NCI-H1105 (cell line): ENCODE measurements at regions not wholly inside any gene's neighbourhood (a gene's known extent, or its start where the extent isn't known, plus 50 kb on each side); places are given as distances from the start of the nearest gene placed in this dataset.

Experiments used
- DNase-seq: peaks from one replicate; lab custom pipeline; 2025; lab: John Stamatoyannopoulos, UW

DNA sequence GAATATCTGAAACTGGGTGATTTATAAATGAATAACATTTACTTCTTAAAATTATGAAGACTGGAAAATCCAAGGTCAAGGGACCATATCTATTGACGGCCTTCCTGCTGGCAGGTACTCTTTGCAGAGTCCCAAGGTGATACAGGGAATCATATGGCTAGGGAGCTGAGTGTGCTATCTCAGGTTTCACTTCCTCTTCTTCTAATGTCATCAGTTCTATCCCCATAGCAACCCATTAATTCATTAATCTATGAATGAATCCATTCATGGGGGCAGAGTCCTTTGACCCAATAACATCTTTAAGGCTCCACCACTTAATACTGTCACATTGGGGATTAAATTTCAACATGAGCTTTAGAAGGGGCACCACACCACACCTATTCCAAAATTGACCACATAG lies 772.0 kb downstream of the HACE1 start:
- no peak for DNase-seq

DNA sequence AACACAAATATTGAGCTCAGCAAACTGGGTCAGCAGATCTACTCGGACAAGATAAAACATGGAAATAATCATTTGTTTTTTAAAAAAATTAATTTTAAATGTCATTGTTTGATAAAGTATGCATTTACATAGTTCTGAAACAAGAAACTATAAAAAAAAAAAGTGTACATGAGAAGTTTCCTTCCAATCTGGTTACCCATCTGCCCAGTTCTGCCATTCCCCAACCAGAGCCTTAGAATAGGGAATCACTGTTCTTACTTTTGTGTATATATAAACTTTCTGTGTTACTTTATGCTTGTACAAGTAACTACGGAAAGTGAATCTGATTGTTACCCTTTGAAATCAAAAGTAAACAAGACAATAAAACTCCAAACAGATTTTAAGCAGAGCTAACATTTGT lies 791.4 kb downstream of the HACE1 start:
- DNase-seq, result no peak

DNA sequence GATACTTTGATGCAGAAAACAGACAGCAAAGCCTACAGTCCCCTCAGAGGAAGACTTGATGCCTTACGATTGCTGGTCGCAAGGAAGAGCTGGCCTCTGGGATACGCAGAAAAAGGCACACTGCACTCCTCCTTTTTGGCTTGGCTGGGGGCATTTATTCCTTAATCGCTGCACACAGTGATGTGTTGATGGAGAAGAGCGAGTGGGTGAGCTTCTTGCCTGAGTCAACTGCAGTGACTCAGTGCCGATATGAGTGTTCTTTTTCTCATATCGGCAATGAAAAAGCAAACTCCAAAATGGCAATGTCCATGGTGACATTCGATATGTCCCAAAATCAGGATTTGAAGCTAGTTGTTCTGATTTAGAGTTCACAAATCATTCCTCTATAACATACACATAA lies 794.8 kb downstream of the HACE1 start:
- no peak for DNase-seq

DNA sequence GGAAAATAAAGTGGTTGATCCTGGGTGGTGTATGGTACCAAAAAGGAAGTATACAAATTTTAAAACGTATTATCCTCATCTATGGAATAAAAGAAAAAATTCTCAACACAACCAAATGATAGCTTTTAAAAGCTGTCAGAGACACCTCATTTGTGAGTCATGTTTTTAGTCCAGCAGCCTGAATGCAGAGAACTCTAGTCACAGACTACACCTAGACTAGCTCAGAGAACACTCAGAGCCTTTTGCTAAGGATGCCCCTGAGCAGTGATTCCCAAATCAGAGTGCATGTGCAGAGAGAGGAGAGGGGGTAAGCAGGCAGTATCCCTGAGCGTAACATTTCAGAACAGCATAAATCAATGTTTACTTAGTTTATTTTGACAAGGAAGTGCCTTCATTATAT lies 809.3 kb downstream of the HACE1 start:
- DNase-seq, result no peak

DNA sequence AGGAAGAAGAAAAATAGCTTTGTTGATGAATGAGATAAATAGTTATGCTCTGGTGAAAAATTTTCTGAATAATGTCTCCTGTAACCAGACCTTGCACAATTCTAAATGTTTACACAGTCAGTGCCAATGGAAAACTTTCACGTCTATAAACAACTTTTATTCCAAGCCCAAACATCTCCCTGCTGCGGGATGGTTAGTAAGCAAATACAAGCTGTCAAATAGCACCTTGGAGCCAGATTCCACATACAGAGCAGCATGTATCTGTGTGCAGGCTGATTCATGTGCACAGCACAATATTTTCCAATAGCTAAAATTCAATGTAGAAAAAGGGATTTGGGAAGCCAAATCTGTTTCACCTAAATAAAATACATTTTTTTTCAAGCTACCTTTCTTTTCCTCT lies 813.3 kb downstream of the HACE1 start:
- no peak for DNase-seq

DNA sequence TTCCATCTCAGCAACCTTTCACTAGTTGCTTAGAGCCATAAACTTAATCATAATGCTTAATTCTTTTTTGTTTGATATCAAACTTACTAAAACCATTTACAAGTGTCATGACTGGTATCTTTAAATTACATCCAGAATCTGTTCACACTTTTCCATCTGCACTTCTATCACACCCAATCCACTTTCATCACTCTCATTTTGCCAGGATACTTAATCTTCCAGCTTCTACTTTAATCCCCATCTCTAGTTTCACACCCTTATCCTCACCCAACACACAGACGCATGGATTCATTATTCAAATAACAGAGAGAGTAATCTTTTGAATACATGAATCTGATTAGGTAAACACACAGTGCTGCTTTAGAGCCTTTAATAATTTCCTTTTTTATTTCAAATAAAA lies 828.4 kb downstream of the HACE1 start:
- DNase-seq, result no peak

DNA sequence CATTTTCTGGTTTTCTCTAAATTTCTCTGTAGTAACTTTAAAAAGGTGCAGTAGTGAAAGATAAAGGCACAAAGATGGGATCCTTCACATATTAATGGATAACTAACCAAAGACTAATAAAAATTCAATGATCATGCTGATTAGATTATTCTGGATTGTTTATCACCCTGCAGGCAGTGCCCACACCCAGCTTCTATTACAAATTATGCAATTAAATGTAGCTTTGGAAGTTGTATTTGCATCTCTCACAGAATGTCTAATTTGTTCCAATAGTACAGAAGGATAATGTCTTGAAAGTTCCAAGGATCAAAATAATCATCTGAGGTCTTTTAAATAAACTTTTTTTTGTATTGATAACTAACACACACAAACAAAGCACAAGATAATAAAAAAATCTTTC lies 837.6 kb downstream of the HACE1 start:
- DNase-seq, result no peak

DNA sequence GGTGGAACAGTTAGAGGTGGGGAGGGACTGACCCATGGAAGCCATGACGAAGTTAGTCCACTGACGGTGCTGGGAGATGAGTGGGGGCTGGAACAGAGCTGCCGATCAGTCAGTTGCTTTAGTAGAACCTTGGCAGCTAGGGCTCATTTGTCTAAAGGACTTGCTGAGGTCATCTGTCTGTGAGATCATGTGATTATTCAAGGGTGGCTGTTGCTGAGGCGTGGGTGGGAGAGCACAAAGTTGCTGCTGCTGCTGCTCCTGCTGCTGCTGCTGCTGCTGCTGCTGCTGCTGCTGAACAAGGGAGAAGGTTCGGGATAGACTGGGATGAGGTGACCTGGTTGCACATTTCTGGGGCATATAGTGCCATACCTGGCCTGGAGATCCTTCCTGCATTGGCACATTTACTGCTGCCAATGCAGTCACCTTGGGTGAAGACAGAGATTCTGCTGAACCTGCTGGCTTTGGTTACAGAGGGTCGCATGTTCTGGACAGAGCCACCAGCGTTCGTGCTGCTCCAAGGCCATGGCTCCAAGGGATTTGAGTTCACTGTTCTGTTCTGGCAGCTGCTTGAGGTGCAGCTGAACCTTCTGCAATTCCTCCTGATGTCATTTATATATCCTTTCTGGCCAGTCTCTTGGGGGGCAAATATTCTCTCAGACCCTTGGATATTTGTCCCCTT lies 840.5 kb downstream of the HACE1 start:
- DNase-seq, result no peak

DNA sequence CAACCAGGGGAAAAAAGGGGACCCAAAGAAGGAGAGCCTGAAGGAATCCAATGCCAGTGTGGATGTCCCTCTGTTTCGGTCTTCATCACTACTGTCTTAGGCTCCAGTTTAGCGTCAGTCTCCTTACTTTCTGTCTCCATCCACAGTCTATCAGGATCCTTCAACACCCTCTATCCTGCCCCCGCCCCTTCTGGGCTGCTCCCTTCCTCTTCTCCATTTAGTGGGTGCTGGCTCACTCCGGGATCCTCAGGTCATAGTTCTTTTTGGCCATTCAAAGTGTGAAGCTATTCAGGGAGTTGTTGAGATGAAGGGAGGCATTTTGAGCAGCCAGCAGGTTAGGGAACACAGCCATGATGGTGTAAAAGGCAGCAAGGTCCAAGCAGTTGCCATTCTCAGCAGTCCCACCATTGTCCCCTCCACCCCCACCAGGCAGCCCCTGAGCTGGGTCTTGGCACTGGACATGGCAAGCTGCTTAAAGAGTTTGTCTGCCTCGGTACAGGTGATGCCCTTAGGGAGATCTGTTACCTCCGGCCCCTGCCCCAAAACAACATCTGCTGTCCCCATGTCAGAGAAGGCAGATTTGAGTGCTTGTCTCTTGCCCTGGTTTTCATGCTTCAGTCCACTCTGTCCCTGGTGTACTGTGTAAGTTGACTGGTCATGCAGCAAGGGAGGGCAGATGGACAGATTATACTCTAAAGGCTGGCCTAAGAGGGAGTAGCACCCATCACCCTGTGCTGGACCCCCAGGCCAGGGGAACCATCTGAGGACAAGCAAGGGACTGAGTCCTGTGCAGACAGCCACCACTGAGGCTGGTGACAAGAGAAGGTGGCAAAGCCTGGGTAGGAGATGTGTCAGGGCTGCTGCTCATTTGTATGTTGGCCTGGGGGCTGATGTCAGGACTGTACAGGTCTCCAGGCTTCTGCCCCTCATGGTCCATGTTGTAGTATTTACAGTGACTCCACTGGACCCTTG lies 842.0 kb downstream of the HACE1 start:
- DNase-seq, result no peak

DNA sequence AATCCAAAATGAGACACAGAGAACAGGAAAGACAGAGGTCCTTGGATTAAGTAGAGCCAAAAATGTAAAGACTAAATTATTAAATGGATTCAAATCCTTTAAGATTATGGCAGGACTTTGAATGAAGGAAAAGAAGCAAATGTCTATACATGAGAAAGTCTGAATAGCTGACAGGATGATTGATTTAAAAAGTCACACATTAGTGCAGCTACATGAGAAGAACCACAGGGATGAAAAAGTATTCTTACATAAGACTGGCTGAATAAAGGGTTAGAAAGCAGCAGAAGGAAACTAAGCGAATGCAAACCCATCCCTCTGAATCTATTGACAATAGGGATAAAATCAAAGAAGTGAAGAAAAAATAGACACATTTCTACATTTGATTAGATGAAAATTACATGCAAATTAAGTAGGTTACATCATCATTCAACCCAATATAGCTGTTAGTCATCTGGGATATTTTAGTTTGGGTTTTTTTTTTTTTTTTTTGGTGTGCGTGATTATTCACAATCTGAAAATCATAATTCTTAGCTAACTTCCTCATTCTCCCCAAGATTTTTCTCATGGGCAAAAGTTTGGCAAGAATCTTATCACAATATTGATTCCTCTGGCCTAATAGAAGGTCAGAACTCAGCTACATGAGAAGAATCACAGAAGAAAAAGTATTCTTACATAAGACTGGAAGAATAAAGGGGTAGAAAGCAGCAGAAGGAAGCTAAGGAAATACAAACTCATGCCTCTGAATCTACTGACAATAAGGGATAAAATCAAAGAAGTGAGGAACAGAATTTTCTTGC lies 845.4 kb downstream of the HACE1 start:
- DNase-seq, result no peak

DNA sequence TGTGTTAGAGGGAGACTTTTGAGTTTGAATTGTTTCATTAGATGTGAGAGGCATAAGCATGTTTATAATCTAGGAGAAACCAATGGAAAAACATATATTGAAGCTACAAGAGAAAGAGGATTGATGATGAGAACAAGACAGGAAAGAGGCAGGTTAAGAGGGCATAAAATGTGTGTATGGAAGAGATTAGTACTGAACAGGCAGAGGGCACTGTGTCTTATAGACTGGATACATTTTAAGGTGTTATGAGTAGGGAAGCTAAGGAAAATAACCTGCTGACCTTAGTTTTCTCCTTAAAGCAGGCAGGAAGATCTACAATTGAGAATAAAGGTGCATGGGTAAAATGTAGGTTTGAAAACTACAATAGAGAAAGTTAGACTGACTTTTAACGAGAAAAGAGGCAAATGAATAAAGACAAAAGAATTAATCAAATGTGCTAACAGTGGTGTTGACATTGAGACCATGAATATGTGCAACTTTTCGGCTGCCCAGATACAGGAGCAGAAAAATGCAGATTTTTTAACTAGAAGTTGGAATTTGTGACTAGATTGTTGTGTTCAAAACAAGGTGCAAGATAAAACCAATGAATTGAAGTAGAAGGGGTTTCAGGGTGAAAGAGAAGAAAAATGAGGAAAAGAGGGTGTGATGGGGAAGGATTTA lies 846.3 kb downstream of the HACE1 start:
- DNase-seq, result no peak

DNA sequence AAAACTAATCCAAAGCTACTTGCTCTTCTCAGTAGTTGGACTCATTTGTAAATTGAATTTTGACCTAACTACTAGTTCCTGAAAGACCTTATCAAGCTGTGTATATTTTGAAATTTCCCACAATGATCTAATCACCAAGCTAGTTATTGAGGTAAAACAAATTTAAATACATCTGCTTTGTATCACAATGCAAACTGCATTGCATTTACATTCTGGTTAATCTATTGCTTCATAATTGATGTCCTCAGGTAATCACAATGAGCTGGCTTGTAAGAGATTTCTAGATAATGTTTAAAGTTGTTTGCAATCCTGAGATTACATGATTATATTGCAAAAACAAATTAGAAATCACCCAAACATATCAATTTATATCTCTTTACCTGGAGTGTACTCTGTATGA lies 848.8 kb downstream of the HACE1 start:
- DNase-seq, result no peak

DNA sequence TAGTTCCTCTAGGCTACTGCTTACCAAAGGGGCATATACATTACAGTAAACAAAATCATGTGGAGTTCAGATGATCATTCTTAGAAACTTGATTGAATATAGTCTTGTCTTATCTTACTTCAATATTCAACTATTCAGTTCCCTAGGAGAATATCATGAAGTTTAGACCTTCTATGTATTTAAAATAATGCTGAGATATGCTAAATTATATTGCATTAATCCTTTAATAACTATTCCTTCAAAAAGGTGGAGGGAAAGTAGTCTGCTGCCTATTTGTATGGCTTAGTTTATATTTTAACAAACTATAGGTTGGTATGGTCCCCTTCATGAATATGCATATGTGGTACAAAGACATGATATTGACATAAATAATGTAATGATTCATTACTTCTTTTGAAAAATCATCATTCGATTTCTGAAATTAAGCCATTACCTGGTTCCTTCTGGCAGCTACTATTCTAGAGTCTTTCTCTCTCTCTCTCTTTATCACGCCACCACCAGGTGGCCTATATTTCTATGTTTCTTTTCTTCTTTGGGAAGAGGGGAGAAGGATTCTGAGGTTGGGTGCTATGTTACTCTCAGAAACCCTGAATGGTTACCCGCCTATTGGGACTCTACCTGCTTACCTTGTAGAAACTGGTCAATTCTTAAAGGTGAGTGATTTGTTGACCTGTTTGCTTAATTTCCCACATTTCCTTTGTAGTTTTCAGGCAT lies 855.8 kb downstream of the HACE1 start:
- DNase-seq, result no peak

DNA sequence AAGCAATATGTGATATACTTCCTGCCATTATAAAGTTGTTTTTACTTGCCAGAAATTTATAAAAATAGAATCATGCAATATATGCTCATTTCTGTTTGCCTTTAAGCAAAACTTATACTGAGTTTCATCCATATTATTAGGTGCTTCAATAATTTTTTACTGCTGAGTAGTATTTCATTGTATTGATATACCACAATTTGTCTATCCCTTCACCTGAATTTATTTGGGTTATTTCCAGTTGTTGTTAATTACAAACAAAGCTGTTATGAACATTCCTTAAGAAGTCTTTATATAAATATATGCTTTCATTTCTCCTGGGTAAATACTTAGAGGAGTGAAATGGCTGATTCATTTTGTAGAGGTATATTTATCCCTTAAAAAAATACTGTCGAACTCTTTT lies 864.1 kb downstream of the HACE1 start:
- DNase-seq, result no peak

DNA sequence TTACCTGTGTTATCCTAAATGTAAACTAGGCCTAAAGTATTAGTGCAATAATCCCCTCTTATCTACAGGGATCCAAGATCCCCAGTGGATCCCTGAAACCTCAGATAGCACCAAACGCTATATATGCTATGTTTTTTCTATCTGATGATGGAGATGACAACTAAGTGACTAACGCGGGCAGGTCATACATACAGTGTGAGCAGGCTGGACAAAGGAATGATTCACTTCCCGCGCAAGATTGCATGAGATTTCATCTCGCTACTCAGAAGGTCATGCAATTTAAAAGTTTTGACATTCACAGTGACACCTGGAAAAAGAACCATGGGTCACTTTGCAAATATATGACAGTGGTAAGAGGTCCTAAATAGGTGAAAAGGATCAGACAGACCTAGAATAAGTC lies 875.9 kb downstream of the HACE1 start:
- DNase-seq, result no peak

DNA sequence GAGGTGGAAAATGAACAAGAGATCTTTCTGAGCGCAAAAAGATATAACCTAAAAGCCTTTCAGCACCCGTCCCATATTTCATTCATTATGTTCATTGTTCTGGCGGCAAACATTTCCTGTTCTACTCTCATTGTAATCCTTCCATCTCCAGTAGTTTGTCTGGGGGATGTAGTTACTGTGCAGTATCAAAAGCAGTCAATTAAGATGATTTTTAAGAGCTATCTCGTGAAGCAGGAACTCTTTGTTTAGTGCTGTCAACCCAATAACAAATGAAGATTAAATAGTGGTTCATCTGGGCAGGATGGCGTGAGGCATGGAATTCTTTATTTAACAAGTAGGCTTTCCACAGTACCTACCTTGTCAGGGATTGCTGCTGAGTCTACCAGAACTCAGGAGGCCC lies 876.7 kb downstream of the HACE1 start:
- no peak for DNase-seq

DNA sequence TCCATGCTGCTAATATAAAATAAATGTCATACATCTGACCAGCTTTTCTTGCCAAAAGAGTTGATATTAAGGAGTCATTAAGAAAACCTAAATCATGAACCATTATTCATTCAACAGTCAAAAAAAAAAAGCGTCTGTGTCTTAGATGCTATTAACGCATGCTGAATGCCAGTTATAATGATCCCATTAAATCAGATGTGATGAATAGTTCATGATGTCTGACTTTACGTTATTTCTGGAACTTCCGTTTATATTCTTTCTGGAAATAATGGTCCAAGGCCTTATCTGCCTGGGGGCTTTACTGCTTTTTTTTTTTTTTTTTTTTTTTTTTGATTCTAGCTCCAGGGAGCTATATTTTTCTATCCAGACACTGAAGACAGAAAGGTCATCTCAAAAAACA lies 877.1 kb downstream of the HACE1 start:
- no peak for DNase-seq

DNA sequence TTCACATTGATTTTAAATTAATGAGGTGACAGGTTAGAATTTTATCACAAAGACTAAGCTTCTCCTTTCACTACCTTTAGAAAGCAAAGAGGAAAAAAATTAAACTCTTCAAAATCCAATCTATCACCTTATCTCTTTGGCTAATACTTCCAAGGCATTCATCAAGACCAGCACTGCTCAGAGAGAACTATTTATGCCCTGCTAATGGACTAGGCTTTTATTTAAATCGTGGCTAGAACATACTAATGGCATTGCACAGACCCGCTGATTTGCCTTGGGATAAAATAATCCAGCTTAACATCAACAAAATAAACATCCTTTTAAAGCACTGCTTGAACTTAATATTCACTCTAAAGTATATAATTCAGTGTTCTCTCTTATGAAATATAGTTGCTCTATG lies 880.4 kb downstream of the HACE1 start:
- no peak for DNase-seq

DNA sequence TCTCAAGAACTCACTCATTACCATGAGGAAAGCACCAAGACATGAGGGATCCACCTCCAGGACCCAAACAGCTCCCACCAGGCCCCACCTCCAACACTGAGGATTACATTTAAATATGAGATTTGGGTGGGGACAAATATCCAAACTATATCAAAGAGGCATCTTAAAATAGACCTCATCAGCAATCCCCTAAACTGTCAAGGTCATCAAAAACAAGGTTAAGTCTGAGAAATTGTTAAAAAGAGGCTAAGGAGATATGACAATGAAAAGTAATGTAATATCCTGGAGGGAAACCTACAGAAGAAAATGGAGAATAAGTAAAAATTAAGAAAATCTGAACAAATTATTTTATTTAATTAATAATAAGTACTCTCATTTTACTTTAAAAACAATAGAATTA lies 922.3 kb downstream of the HACE1 start:
- DNase-seq, result no peak

DNA sequence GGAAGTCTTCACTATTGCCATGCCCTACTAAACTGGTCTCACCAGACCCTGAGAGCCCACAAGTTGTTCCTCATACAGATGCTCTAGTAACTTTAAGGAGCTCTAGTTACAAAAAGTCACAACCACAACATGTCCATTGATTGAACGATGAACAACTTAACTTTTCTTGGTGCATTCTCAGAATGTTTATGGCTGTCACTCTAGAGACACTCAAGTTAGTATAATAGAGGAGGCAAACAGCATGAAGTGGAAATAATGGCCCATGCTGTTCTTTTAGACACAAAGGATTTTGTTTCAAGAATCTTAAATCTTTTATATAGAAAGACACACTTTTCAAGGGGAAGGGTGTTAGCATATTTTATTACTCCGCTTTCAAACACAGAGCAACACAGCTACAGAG lies 934.4 kb downstream of the HACE1 start:
- peak; percentile 36 for DNase-seq

DNA sequence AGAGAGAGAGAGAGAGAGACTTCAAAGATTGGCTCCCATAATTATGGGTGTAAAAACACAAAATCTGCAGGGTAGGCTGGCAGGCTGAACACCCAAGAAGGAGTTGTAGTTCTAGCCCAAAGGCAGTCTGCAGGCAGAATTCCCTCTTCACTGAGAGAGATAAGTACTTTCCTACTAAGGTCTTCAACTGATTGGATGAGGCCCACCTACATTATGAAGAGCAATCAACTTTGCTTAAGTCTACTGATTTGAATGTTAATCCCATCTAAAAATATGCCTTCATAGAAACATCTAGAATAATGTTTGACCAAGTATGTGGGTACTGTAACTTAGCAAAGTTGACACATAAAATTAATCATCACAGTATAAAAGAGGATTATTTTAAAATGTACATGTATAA lies 949.7 kb downstream of the HACE1 start:
- no peak for DNase-seq

DNA sequence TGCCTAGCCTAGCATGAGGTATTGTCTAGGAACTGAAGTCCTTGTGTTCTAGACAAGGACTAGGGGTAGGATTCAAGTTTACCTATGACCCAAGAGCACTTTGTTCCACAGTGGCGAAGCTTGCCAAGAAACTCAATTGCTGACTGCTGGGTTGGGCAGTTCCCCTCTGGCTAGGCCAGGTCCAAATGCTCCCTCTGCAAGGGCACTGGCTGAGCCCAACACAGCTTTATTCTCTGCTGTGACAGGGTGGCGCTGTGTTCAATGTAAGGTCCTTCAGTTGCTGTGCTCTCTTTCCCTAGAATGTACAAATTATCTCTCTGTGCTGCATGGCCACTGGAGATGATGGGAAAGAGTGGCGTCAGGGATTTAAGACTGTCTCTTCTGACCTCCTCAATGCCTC lies 950.8 kb downstream of the HACE1 start:
- no peak for DNase-seq
